Vagina (tissue), 2 donors: ENCODE measurements at regions not wholly inside any gene's neighbourhood (a gene's known extent, or its start where the extent isn't known, plus 50 kb on each side); places are given as distances from the start of the nearest gene placed in this dataset.

Source experiments
- POLR2AphosphoS5 ChIP-seq, 2 donors: sonication (generic); formaldehyde crosslinking; IDR thresholded peaks; one replicate each; pipeline ENCODE4 v1.9.0; 2017; ENCODE audit warnings: antibody characterized with exemption in 2 of 2, mild to moderate bottlenecking in 2 of 2, low read depth in 1 of 2; ENCODE audit not compliant: insufficient read depth in 1 of 2
- TF ChIP-seq, protein P1 (sequence below), 3 experiments: fragments of 450-650 bp in 2 of 3; fragments of 200-600 bp in 1 of 3; sonication (generic) in 1 of 3; IDR thresholded peaks; one replicate each; pipeline ENCODE4 v1.5.1; 2017 to 2019; ENCODE audit warnings: antibody characterized with exemption in 3 of 3, mild to moderate bottlenecking in 2 of 3, moderate library complexity in 2 of 3

DNA sequence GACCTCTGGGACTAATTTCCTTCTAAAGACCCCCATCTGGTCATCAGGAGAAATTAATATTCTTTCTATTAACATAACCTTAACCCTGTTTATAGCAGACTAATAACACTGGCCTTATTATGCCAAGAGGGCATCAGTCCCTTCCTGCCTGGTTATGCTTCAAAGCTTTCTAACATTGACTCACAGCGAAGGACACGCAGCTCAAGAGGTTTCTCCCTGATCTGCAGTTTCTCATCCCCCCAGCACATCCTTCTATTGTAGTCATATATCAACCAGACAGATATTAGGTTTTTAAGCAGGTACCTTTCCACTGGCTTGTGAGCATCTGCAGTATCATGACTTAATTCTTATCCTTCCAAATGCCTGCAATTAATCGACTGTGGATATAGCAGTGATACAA is 100.0 kb upstream of the CXCR4 start:
- TF ChIP-seq, protein P1, sequence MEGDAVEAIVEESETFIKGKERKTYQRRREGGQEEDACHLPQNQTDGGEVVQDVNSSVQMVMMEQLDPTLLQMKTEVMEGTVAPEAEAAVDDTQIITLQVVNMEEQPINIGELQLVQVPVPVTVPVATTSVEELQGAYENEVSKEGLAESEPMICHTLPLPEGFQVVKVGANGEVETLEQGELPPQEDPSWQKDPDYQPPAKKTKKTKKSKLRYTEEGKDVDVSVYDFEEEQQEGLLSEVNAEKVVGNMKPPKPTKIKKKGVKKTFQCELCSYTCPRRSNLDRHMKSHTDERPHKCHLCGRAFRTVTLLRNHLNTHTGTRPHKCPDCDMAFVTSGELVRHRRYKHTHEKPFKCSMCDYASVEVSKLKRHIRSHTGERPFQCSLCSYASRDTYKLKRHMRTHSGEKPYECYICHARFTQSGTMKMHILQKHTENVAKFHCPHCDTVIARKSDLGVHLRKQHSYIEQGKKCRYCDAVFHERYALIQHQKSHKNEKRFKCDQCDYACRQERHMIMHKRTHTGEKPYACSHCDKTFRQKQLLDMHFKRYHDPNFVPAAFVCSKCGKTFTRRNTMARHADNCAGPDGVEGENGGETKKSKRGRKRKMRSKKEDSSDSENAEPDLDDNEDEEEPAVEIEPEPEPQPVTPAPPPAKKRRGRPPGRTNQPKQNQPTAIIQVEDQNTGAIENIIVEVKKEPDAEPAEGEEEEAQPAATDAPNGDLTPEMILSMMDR (IDR thresholded peaks at IDR 0.05), result no peak
- TF ChIP-seq POLR2AphosphoS5 (IDR thresholded peaks at IDR 0.05; ENCODE audit: insufficient read depth in 1 of 2, low read depth in 1 of 2), result no peak
